HG02884 (cell line): ENCODE measurements at regions not wholly inside any gene's neighbourhood (a gene's known extent, or its start where the extent isn't known, plus 50 kb on each side); places are given as distances from the start of the nearest gene placed in this dataset.
"Not testable (repeated sequence)": the region's sequence is repeated elsewhere in the genome, so short reads cannot be mapped to it uniquely, and the experiment has no call there.

Experiments used
- ATAC-seq: cut with Tn5 transposase; IDR thresholded peaks from one replicate; pipeline ENCODE4 v1.9.1; 2021; ENCODE audit warnings: mild to moderate bottlenecking, moderate library complexity; ENCODE audit not compliant: unreplicated experiment

DNA sequence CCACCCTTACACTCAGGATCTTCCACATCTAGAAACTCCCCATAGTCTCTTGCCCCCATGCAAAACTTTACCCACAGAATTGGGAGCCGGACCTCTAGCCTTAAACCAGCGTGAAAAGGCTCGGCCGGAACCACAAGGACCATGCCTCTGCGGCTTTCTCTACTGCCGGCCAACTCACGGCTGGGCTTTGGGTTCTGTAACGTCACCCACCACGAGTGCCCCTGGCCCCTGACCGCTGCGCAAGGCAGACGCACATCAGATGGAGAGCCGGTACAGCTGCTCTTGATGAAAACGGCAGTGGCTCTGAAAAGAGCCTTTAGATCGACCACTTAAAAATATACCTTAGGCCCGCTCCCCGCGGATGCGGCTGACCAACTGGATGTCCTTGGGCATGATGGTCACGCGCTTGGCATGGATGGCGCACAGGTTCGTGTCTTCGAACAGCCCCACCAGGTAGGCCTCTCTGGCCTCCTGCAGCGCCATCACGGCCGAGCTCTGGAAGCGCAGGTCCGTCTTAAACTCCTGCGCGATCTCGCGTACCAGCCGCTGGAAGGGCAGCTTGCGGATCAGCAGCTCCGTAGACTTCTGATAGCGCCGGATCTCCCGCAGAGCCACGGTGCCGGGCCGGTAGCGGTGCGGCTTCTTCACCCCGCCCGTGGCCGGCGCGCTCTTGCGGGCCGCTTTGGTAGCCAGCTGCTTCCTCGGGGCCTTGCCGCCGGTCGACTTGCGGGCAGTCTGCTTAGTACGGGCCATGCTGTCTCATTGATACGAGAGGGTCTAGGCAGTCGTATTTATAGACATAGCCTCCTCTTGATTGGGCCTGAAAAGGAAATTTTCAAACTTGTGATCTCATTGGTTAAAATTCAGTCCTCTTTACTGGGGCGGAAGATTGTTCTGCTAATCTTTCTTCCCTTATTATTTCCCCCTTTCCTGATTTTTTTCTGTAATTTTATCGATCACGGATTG is 66.3 kb downstream of the FAM72C start:
- not testable (repeated sequence) for ATAC-seq

DNA sequence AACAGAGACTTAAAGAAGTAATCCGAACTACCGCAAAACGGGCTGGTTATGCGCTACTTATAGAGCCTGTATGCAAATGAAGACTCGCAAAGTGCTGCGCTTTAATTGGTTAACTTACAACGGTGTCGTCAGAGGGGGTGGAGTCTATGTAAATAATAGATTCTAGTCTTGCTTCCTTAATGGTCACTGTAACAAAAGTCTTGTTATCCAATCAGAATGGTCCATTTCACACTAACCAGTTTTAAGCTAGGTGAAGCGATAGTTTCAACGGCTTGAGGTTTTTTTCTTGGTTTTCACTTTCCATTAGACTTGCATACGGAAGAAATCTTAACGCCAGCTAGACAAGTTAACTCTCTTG is 67.2 kb downstream of the FAM72C start:
- ATAC-seq, result not testable (repeated sequence)

DNA sequence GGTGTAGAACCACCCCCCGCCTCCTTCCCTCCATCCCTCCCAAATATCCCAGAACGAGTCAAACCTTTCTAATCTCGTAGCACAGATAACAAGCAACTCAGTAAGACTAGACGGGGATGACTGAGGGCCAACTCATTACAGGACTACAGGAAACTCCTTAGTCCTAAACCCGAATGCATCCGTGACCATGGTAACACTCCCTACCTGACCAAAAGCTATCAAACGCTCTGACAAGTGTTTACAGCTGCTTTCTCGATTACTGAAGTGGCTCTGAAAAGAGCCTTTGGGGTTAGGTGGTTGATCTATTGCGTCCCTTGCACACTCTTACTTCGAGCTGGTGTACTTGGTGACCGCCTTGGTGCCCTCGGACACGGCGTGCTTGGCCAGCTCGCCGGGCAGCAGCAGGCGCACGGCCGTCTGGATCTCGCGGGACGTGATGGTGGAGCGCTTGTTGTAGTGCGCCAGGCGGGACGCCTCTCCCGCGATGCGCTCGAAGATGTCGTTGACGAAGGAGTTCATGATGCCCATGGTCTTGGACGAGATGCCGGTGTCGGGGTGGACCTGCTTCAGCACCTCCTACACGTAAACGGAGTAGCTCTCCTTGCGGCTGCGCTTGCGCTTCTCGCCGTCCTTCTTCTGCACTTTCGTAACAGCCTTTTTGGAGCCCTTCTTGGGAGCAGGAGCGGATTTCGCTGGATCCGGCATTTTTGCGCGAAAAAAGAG is 67.7 kb downstream of the FAM72C start:
- not testable (repeated sequence) for ATAC-seq

DNA sequence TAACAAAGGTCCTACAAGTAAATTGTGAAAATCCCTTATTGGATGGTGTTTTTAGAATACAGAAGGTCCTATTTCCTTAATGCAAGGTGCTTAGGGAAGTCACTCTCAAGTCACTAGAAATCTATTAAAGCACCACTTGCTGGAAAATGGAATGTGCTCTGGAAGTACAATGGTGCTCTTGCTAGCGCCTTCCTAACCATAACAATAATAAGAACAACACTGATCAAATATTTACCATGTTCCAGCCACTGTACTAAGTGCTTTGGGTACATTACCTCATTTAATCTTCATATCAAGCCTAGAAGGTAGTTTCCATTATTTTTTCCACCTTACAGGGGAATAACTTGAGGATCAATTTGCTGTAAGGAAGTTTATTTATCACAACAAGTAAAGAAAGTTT is 75.4 kb downstream of the FAM72C start:
- not testable (repeated sequence) for ATAC-seq

DNA sequence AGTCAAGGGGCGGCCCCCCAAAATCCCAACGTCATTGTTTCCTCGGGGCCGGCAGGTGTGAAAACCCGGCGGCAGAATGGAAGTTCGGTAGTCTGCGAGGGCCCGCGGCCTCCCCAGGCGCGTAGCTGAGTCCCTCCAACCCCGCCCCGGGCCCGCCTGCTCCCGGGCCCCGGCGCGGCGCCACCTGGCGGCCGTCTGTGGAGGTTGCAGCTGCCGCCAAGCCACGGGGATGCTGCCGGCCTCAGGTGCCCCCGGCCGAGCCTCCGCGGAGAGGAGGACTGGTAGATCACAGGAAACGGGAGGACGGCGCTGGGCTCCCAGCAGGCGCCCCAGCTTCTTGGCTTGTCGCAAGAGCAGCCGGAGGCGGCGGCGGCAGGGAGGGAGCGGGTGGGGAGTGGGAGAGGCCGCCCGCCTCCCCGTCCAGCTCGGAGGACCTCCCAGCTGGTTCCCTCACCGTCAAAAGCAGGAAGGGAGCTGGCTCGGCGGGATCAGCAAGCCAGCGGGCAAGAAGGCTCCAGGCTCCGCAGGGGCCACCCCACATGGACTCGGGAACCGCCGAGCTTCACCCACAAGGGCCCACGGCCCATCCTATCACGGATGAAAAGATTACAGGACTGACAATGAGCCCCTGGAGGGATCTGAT is 86.7 kb downstream of the FAM72C start:
- ATAC-seq, result peak; percentile 90

DNA sequence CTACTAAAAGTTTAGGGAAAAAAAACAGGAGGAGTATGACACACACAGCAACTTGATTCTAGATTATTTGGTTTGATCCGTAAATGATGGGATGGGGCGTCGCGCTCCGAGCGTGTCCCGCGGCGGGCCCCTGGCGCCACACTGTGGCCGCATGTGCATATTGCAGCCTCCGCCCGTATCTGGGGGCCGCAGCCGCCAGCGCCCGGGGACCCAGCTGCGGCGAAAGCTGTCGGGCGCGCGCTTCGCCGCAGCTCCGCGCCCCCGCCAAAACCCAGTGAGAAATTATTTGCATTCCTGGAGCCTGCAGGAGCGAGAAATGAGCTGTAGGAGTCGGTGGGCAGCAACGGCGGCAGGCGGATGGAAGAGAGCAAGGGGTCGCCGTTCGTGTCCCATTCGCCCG is 87.3 kb downstream of the FAM72C start:
- peak; percentile 87 for ATAC-seq

DNA sequence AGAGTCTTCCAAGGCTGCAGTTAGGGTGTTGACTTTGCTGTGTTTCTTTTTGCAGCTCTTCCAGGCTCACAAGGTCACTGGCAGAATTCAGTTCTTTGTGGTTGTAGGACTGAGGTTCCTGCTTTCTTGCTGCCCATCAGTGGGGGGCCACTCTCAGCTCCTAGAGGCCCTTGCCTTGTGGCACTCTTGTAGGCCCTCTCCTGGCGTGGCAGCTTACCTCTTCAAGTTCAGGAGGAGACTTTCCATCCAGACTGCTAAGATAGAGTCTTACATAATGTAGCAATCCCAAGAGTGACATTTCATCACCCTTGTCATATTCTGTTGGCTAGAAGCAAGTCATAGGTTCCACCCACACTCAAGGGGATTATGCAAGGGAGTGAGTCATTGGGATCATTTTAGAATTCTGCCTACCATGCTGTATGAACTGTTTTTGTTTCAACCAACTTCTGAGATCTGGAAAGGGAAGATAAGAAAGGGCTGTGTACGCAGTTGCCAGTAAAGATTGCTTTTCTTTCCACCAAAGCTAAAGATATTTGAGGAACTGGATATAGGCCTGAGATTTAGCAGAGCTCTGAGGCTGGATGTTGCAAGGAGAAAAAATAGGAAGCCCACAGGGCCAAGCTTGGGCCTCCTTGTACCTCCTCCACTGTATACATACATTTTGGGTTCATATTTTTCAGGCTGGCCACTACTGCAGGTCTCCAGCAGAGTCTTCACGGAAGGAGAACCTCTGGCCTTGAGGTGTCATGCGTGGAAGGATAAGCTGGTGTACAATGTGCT is 91.8 kb downstream of the FAM72C start:
- ATAC-seq, result not testable (repeated sequence)

DNA sequence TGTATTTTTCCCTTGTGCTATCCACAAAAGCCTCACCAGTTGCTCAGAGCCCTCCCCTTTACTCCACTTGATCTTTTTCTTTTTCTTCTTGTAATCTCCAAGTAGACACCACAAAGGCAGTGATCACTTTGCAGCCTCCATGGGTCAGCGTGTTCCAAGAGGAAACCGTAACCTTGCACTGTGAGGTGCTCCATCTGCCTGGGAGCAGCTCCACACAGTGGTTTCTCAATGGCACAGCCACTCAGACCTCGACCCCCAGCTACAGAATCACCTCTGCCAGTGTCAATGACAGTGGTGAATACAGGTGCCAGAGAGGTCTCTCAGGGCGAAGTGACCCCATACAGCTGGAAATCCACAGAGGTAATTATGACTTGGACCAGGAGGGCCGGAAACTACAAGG is 95.8 kb downstream of the FAM72C start:
- not testable (repeated sequence) for ATAC-seq

DNA sequence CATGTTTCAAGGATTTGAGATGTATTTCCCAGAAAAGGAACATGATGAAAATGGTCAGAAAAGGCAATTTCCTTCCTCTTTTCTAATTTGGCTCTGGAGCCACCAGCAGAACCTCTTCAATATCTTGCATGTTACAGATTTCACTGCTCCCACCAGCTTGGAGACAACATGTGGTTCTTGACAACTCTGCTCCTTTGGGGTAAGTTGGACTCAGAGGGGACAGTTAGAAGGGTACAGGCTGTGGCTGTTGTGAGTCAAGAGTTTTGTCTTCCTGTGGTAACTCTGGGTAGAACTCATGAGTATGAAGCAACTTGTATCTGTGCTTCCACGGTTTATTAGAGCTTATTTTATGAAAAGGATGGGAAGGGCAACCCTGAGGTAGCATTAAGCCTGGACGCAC is 97.2 kb downstream of the FAM72C start:
- not testable (repeated sequence) for ATAC-seq

DNA sequence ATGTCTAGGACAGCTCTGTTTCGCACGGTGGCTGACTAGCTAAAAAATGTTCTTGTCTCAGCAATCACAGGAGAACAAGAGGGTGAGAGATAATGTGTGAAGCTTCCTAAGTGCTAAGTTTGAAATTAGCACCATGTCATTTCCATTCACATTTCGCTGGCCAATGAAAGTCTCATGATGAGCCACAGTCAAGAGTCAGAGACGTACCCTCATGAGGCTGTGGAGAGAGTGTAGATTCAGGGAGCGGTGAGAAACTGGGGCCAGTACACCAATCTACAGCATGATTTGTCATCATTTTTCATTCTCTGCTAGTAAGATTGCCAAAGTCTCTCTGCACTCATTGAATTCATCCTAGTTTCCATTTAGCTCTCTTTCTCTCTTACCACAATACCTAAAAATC is 98.1 kb downstream of the FAM72C start:
- ATAC-seq, result not testable (repeated sequence)

DNA sequence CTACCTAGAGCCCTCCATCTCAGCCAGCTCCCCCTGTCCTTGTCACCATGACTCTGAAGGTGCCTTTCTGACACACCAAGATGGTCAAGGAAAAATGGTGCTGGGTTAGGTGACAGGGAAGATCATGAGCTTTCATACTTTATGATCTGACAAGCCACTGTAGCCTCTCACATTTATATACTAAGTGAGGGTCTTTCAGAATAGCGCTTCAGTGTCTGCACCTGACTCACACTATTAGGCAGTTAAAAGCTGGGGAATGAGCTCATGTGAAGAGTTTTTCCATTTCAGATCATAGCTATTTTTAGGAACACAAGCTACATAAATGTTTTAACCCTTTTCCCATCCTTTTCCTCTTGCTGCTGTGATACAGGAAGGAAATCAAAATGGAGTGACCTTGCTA is 101.4 kb downstream of the FAM72C start:
- ATAC-seq, result not testable (repeated sequence)

DNA sequence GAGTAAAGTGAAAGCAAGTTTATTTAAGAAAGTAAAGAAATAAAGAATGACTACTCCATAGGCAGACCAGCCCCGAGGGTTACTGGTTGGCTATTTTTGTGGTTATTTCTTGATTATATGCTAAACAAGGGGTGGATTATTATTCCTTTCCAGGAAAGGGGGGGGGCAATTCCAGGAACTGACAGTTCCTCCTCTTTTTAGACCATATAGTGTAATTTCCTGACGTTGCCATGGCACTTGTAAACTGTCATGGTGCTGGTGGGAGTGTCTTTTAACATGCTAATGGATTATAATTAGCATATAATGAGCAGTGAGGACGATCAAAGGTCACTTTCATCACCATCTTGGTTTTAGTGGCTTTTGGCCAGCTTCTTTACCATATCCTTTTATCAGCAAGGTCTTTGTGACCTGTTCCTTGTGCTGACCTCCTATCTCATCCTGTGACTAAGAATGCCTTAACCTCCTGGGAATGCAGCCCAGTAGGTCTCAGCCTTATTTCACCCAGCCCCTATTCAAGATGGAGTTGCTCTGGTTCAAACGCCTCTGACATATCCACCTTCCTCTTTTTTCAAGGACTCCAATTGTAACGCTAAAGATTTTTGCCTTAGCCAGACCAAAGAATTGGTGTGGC is 104.1 kb downstream of the FAM72C start:
- ATAC-seq, result not testable (repeated sequence)

DNA sequence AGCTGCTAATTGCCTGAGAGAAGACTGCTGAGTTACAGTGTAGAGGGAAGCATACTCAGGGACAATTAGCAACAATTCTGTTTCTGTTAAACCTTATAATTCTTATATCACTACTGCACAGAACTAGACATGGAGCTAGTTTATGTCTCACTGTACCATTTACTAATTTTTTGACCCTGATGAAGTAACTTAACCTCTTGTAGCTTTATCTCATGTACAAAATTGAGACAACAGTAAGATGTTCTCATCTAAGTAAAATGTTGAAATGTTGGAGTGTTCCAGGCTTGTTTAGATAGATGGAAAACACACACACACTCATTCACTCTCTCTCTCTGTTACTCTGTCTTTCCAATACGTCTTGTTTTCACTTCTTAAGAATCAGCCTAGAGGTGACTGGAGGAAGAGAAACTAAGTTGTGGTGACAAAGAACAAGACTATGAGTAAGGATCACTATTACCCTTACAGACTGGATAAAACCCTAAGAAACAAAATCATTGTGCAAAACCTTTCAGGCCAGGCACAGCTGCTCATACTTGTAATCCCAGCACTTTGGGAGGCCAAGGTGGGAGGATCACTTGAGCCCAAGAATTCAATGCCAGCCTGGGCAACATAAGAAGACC is 107.8 kb downstream of the FAM72C start:
- not testable (repeated sequence) for ATAC-seq

DNA sequence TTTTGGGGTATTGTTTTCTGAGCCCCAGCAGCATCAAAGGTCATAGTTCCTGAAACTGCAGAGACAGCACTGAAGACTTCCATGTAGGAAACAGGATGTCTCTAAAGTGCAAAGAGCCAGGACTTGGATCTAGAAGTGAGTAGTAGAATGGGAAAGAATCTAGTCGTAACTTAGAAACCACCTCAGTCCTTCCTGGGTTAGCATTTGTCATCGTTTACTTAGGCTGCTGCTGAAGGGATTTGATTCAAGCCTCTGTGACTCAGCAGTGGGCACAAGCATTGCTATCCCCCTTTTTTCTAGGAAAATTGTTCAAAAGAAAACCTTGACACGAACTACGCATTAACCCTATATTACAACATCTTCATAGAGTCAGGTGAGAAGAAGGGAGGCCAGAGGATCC is 109.1 kb downstream of the FAM72C start:
- not testable (repeated sequence) for ATAC-seq

DNA sequence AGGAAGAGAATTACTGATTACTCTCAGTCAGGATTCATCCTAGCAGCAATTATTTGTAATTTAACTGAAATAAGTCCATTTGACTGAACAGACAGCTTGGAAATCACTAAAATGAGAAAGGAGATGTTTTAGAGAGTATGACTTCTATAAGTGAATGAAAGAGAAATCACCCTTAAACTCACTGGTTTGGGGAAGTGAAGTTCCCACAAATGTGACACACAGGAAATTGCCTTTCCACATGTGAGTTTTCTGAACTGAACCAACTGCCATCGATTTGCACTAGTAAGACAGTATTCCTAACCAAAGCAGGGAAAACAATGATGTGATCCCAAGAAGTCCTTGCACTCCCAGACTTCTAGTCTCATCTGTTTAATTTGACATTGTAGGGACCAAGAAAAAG is 110.5 kb downstream of the FAM72C start:
- ATAC-seq, result not testable (repeated sequence)

DNA sequence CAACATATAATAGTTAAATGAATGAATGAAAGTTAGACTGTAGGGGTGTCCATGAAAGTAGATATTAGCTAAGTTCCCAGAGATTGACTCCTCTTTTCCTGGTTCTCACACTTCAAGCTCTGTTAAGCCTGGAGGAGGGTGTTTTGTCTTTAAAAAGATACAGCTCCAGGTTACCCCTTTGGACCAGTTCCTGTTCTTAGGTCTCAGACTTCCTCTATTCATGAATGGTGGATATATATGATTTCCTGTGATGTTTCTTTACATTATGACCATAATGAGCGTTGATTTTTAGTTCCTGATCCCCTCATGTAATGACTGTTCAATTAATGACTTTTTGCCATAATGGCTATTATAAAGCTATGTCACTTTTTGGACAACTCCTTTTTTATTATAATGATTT is 115.9 kb downstream of the FAM72C start:
- ATAC-seq, result not testable (repeated sequence)

DNA sequence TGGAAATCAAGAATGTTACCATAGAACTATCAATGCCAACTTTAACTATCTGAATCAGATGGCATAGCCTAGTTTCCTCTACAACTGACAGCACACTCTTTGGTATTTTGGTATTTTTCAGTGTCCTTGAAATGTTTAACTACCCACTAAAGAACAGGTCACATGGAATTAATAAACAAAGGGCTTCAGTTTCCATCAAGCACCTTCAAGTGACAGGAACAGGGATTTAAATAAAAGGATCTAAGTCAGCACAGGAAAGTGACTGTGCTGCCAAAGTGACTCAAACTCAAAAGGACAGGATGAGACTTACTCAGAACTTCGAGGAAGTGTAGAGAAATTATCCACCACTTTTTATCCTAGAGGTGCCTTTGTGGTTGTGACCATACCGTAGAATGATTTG is 117.7 kb downstream of the FAM72C start:
- not testable (repeated sequence) for ATAC-seq

DNA sequence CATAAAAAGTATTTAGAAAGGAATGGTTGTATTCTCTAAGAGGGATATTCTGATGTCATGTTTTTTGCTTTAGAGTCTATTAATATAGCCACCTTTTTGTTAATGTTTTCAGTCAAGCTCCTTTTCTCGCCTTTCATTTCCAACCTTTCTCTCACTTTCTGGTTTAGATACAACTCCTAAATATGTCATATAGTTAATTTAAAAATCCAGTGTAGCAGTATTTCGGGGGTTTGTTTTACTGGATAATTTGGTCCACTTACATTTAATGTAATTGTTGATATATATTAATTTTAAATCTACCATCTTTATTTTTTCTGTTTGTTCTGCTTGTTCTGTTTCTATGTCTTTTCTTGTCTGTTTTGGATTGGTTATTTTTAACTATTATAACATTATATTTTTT is 121.1 kb downstream of the FAM72C start:
- ATAC-seq, result not testable (repeated sequence)

DNA sequence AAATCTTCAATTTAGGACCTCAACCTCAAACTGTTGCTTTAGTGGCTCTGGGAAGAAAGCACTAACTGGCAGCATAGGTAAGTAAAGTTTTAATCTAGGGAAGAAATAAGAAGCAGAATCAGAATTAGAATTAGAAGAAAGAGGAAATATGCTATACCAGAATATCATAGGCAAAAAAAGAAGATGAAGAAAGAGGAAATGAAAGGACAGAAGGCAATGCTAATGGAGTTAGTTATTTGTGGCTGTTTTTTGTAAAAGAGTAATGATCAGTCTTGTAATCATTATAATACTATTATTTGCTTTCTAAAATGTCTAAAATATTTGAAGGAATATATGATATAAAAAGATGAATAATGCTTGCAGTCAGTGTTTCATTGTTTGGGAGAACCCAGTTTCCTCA is 122.9 kb downstream of the FAM72C start:
- ATAC-seq, result not testable (repeated sequence)

DNA sequence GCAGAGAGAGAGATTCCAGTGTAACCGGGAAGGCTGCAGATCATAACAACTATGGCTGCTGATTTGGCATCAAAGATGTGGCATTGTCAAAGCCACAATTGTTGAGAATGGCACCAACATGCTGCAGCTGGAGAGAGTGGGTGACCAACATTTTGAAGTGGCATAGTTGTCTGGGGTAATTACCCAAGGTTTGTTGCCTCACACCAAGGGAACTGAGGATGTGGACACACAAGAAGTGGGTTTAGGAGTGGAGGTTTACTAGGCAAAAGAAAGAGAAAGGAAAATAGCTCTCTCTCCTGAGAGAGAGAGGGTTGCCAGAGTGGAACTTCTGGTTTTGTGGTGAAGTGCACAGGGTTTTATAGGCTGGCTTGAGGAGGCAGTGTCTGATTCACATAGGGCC is 126.6 kb downstream of the FAM72C start:
- ATAC-seq, result not testable (repeated sequence)
